HG03432 (cell line): ENCODE measurements at regions not wholly inside any gene's neighbourhood (a gene's known extent, or its start where the extent isn't known, plus 50 kb on each side); places are given as distances from the start of the nearest gene placed in this dataset.

Source experiments
- ATAC-seq: cut with Tn5 transposase; IDR thresholded peaks from one replicate; pipeline ENCODE4 v1.9.1; 2021; ENCODE audit warnings: mild to moderate bottlenecking, moderate library complexity; ENCODE audit not compliant: unreplicated experiment

DNA sequence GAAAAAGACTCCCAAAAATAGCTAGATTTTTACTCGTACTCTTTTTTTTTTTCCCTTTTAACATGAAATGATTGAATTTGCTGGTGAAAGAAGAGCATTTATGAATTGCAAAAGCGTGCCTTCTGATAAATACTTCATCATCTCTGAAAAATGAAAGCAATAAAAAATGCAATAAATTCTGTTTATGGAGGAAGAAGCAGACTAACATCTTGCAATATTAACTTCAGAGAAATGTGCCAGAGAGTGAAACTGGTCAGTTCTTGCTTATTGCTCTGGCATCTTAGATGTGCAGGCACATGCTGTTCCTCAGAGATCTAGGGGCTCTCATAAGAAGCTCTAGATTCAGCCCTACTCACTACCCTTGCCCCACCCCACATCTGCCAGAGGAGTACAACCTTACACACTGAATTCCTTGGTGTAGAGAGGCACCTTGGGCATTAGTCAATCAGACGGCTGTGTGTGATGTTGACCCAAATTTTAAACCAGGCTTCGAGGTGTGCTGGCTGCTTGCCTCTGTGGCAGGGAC lies 891.1 kb upstream of the GHITM start:
- ATAC-seq = no peak

DNA sequence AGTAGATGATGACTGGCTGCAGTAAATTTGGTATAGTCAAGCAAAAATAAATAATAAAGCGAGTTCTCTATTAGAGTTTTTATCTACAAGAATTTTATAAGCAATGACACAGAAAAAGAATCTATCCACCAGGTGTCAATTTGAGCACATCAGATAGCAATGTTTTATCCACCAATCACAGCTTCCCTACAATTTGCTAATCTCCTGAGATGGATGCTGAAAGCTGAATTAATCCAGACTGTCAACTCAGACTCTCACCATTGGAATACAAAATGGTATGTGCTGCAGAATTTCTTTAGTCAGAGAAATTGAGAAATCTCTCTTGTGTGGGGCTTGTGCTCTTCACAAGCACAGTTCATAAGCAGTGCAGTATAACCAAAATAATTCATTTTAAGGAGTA lies 888.9 kb upstream of the GHITM start:
- ATAC-seq = no peak

GRCh38 chr10:83252169-83252568 lies 887.1 kb upstream of the GHITM start:
- no peak for ATAC-seq

DNA sequence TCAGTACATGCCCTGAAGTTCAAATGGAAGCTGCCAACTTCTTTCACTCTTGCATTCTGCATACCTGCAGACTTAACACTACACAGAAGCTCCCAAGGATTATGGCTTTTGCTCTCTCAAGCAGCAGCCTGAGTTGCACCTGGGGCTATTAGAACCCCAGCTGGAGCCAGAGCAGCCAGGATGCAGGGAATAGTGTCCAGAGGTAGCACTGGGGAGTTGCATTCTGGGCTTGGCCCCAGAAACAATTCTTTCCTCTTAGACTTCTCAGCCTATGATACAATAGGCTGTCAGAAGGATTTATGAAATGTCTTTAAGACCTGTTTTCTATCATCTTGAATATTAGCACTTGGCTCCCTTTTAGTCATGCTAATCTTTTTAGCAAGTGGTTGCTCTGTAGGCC lies 886.7 kb upstream of the GHITM start:
- no peak for ATAC-seq

DNA sequence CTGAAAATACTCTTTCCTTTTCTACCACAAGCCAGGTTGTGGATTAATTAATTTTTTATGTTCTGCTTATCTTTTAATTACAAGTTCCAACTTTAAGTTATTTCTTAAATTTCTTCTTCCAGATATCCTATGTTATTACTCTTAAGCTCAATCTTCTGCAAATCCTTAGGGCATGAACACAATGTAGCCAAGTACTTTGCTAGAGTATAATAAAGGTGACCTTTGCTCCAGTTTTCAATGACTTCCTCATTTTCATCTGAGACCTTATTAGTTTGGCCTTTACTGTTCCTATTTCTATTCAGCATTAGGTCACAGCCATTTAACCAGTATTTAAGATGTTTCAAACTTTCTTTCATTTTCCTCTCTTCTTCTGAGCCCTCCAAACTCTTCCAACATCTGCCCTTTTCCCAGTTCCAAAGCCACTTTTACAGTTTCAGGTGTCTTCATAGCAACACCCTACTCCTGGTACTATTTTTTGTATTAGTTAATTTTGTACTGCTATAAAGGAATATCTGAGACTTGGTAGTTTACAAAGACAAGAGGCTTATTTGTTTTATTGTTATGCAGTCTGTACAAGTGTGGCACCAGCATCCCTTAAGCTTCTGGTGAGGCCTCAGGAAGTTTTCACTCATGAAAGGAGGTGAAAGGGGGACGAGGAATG lies 886.2 kb upstream of the GHITM start:
- no peak for ATAC-seq

DNA sequence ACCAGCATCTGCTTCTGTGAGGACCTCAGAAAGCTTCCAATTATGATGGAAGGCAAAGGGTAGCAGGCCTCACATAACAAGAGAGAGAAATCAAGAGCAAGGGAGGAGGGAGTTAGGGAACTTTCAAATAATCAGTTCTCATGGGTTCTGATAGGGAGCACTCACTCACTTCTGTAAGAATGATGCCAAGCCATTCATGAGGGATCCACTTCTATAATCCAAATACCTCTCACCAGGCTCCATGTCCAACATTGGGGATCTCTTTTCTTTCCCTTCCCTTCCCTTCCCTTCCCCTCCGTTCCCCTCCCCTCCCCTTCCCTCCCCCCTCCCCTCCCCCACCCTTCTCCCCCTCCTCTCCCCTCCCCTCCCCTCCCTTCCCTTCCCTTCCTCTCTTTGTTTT lies 884.6 kb upstream of the GHITM start:
- no peak for ATAC-seq

DNA sequence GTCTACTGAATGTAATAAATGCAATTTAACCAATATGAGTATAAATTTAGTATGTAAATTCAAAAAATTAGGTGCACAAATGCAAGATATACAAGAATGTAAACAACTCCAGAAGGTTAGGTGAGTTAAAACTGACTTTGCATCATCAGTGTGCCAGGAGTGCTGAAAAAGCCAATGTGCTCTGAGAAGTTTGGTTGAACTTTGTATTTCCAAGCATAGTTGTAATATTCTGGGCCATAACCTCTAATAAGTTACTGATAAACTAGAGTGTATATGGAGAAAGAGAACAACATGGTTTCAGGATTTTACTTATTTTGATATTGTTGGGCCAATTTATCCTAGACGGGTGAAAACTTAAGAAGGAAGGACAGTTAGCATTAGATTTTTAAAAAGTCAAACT lies 876.9 kb upstream of the GHITM start:
- no peak for ATAC-seq

DNA sequence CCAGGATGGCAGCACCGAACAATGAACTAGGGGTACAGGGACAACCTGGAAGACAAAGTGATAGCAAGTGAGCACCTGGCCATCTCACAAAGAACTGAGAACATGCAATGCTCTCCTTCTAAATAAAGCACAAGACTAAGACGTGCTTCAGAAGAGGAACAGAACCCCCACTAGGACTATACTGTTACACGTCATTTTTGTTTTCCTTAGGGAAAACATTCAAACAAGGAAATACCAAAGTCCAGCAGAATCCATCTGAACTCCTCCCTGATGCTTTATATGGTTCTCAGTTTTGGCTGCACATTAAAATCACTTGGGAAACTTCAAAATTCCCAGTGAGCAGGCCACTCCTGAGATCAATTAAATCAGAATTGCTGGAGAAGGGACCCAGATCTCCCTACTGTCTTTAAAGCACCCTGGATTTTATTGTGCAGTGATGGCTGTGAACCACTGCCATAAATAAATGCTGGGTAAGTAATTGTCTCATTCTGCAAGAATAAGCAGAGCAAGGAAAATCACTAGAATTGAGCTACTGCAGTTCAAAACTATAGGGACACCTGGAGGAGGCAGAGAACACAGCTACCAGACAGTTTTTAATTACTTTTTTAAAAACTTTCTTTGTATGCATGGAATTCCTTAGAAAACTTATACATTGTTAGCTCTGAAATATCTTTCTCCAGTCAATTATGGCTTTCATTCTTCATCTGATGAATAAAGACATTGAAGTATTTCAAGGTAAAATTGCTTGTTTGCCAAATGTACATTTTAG lies 866.5 kb upstream of the GHITM start:
- ATAC-seq = no peak

- ATAC-seq = no peak
Observed at GRCh38 chr10:83274088-83274487, 865.2 kb upstream of the GHITM start.

DNA sequence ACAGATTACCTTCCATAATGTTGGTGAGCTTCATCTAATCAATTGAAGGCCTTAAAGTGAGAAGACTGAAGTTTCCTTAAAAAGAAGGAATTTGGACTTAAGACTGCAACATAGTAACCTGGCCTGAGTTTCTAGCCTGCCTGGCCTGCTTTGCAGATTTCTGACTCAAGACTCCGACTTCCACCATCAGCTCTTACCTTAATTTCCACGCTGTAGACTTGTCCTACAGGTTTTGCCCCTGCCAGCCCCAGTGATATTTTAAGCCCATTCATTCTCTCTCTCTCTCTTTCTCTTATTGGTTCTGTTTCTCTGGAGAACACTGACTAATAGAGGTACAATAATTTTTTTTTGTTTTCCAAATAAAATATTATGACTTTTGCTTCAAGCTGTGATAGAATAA lies 862.3 kb upstream of the GHITM start:
- ATAC-seq = no peak

GRCh38 chr10:83283151-83283550 lies 856.2 kb upstream of the GHITM start:
- no peak for ATAC-seq

GRCh38 chr10:83287374-83287773 lies 851.9 kb upstream of the GHITM start:
- ATAC-seq = no peak

GRCh38 chr10:83289373-83289772 lies 849.9 kb upstream of the GHITM start:
- no peak for ATAC-seq

GRCh38 chr10:83289948-83290347 lies 849.4 kb upstream of the GHITM start:
- no peak for ATAC-seq

- ATAC-seq = no peak
Observed at GRCh38 chr10:83301732-83302131, 837.6 kb upstream of the GHITM start.

GRCh38 chr10:83302623-83303022 lies 836.7 kb upstream of the GHITM start:
- ATAC-seq = no peak

GRCh38 chr10:83310688-83311087 lies 828.6 kb upstream of the GHITM start:
- ATAC-seq = no peak

DNA sequence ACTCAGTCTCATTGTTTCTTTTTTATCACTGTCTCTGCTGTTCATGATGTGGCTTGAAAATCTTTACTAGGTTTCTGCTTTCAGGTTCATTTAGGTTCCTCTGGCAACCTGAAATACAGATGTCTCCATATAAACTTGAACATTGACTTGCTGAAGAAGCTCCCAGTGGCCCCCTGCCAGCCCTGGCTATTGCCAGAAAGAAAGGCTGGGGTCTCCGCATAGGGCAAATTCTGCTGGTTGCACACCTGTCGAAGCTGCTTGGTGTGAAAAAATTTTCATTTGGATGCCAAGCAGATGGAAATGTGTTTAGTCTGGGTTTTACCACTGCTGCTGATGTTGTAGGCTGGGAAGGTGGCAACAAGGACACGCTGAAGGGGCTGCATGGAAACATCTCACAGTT lies 826.7 kb upstream of the GHITM start:
- no peak for ATAC-seq

- ATAC-seq = no peak
Observed at GRCh38 chr10:83332690-83333089, 806.6 kb upstream of the GHITM start.

DNA sequence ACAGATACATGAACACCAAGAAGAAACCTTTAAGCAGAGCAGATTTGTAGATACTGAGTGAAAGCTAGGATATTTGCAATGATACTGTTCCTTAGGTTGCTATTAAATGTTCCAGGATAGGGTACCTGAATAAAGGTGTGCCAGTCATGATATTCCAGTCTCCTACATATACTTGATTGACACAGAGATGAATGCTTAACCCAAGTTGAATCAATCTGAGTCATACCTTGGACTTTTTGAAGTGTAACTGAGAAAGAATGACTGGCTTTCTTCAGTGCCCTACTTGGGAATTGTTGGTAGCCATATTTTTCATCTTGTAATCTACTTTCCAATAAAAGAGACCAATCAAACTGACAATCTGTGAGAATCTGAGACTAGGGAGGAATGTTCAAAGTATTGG lies 805.7 kb upstream of the GHITM start:
- ATAC-seq = no peak

- no peak for ATAC-seq
Observed at GRCh38 chr10:83343676-83344075, 795.6 kb upstream of the GHITM start.

DNA sequence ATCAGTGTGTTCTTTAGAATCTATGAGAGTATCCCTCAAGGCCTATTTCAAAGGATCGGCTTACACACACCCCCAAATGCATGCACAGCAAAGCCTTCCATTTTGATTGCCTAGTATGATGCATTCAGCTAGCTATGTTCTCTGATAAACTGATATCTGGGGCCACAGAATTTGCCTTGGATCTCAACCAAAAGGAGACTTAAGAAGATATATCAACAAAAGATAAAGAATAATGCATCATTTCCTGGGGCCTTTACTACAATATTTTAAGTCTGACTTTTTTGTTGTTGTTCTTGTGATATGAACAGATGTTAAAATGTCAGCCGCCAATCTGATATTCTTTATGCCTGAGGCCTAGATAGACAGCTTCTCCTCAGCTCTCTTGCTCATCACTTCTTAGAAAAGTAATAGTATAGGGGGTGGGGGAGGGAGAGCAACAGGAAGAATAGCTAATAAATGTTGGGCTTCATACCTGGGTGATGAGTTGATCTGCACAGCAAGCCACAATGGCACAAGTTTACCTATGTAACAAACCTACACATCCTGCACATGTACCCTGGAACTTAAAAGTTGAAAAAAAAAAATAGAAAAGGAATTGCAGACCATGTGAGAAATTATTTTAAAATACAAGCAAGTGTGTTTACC lies 792.9 kb upstream of the GHITM start:
- ATAC-seq = no peak
